Choroid plexus epithelial cell (primary cell): ENCODE measurements at regions not wholly inside any gene's neighbourhood (a gene's known extent, or its start where the extent isn't known, plus 50 kb on each side); places are given as distances from the start of the nearest gene placed in this dataset.

Source experiments
- DNase-seq: peaks from one replicate; pipeline ENCODE4 v3.0.0-alpha.2; 2010; ENCODE audit warnings: low read depth
- H3K4me3 ChIP-seq: 2 replicates; pipeline ENCODE4 v1.5.1; 2011; ENCODE audit warnings: low read depth, mild to moderate bottlenecking, control low read depth, low read length, moderate library complexity
- CTCF ChIP-seq: conservative IDR thresholded peaks from 2 replicates; pipeline ENCODE4 v1.5.1; 2011; ENCODE audit warnings: low read depth, mild to moderate bottlenecking, control low read depth, inconsistent platforms, low read length, moderate library complexity

GRCh38 chr4:36549252-36549651, 267.8 kb downstream of the DTHD1 start:
- H3K4me3 ChIP-seq, result no peak overlapping the region
- DNase-seq, result no peak
- no peak for TF ChIP-seq CTCF

- H3K4me3 ChIP-seq, result no peak overlapping the region
- no peak for DNase-seq
- no peak for TF ChIP-seq CTCF
Measured at GRCh38 chr4:36549992-36550391, 268.6 kb downstream of the DTHD1 start.

- no peak for DNase-seq
- H3K4me3 ChIP-seq, result no peak overlapping the region
- TF ChIP-seq CTCF, result no peak
Measured at GRCh38 chr4:36551697-36552214, 270.3 kb downstream of the DTHD1 start.

GRCh38 chr4:36553029-36553428, 271.6 kb downstream of the DTHD1 start:
- no peak for TF ChIP-seq CTCF
- DNase-seq, result no peak
- H3K4me3 ChIP-seq, result no peak overlapping the region

- H3K4me3 ChIP-seq, result no peak overlapping the region
- TF ChIP-seq CTCF, result no peak
- no peak for DNase-seq
Measured at GRCh38 chr4:36553453-36553852, 272.0 kb downstream of the DTHD1 start.

- TF ChIP-seq CTCF, result no peak
- no peak overlapping the region for H3K4me3 ChIP-seq
- DNase-seq, result no peak
Measured at GRCh38 chr4:36556984-36557383, 275.6 kb downstream of the DTHD1 start.

GRCh38 chr4:36568575-36568974, 287.2 kb downstream of the DTHD1 start:
- no peak for TF ChIP-seq CTCF
- DNase-seq, result no peak

More at GRCh38 chr4:36568575-36568974, 287.2 kb downstream of the DTHD1 start:
- no peak overlapping the region for H3K4me3 ChIP-seq
